LNCAP (cell line): ENCODE measurements at regions not wholly inside any gene's neighbourhood (a gene's known extent, or its start where the extent isn't known, plus 50 kb on each side); places are given as distances from the start of the nearest gene placed in this dataset.

ENCODE experiments used
- TF ChIP-seq, protein P1 (sequence below): fragments of 450-650 bp; IDR thresholded peaks from 2 replicates; pipeline ENCODE4 v1.5.1; 2017; ENCODE audit warnings: mild to moderate bottlenecking

DNA sequence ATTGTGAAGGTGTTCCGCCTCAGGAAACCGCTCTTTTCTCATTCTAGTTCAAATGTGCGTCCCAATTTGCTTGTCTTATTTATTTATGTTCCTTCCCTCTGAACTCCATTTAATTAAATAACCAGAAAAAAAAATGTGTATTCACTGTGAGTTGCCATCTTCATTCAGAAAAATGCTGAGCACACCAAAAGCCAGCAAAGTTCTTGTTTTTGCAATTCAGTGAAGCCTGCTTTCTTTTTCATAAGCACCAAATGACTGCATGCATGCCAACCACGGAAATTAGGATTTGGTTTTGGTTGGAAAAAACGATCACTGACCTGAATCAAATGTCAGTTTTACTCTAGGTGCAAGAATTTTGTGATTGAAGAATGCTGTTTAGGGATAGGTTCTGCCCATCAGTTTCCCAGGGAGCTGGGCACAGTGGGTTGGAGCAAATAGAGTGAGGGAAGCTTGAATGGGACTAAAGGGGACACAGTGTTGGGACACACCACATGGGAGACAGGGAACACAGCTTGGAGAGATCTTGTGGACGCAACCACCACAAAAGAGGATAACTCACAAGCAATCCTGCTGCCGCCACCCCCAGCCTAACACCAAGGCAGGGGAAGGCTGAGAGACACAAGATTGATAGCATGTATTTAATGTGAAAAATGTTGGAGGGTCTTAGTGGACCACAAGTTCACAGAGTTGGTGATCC lies 183.4 kb upstream of the GALNT2 start:
- TF ChIP-seq, protein P1, sequence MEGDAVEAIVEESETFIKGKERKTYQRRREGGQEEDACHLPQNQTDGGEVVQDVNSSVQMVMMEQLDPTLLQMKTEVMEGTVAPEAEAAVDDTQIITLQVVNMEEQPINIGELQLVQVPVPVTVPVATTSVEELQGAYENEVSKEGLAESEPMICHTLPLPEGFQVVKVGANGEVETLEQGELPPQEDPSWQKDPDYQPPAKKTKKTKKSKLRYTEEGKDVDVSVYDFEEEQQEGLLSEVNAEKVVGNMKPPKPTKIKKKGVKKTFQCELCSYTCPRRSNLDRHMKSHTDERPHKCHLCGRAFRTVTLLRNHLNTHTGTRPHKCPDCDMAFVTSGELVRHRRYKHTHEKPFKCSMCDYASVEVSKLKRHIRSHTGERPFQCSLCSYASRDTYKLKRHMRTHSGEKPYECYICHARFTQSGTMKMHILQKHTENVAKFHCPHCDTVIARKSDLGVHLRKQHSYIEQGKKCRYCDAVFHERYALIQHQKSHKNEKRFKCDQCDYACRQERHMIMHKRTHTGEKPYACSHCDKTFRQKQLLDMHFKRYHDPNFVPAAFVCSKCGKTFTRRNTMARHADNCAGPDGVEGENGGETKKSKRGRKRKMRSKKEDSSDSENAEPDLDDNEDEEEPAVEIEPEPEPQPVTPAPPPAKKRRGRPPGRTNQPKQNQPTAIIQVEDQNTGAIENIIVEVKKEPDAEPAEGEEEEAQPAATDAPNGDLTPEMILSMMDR, result no peak

DNA sequence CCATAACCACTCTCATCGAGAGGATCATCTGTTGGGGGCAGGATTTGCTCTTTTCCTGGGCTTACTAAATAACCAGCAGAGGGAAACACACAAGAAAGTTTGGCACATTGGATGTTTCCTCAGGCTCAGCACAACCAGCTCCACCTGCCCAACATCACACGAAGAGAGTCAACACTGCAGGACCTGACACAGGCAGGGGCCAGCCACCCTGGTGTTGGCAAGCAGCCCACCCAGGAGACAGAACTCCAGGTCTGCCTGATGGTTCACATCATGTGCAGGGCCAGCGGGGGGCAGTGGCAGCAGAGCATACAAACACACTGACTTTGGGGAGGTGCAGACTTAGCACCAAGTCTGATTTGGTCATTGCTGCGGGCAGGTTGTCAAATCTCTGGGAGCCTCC lies 182.3 kb upstream of the GALNT2 start:
- TF ChIP-seq, protein P1, result no peak; the same call in 1 of the 2 replicates

- TF ChIP-seq, protein P1, result no peak
Measured at GRCh38 chr1:229885568-229886495, 181.2 kb upstream of the GALNT2 start.

GRCh38 chr1:229886636-229887035 lies 180.4 kb upstream of the GALNT2 start:
- TF ChIP-seq, protein P1, result no peak

GRCh38 chr1:229887043-229887822 lies 179.8 kb upstream of the GALNT2 start:
- TF ChIP-seq, protein P1, result no peak

- TF ChIP-seq, protein P1, result no peak
Measured at GRCh38 chr1:229888157-229888556, 178.9 kb upstream of the GALNT2 start.

GRCh38 chr1:229888561-229889001 lies 178.5 kb upstream of the GALNT2 start:
- TF ChIP-seq, protein P1, result no peak
